GM12878 (cell line): ENCODE measurements at regions not wholly inside any gene's neighbourhood (a gene's known extent, or its start where the extent isn't known, plus 50 kb on each side); places are given as distances from the start of the nearest gene placed in this dataset.

Experiments used
- ATAC-seq: fragments of 200-7000 bp; cut with Tn5 transposase; 3 replicates; pipeline ENCODE4 v1.9.1; 2020; ENCODE audit warnings: mild to moderate bottlenecking, moderate library complexity
- BruUV-seq: library from RNA; stranded (reverse); fragments of 400-500 nt; replicated peaks from 2 replicates; lab custom pipeline; 2021; lab: Mats Ljungman, UMichigan
- CTCF ChIA-PET: fragments of 300-600 bp; sonication (Branson Sonifier 250); formaldehyde crosslinking; extraction: SDS; loops from one replicate; lab custom pipeline; 2021; ENCODE audit warnings: inconsistent platforms; lab: Yijun Ruan, JAX
- POLR2A ChIA-PET: fragments of 350-600 bp; formaldehyde crosslinking; extraction: SDS; loops from one replicate; lab custom pipeline; 2021; ENCODE audit warnings: inconsistent platforms; lab: Charles Lee
- RAD21 ChIA-PET: fragments of 300-600 bp; sonication (Branson Sonifier 250); formaldehyde crosslinking; loops from one replicate; lab custom pipeline; 2023; ENCODE audit warnings: antibody characterized with exemption; ENCODE audit not compliant: unreplicated experiment; lab: Charles Lee
- SMC1A ChIA-PET: fragments of 300-600 bp; sonication (Branson Sonifier 250); formaldehyde crosslinking; loops from one replicate; lab custom pipeline; 2023; ENCODE audit not compliant: unreplicated experiment, uncharacterized antibody; lab: Charles Lee
- DNase-seq: peaks from one replicate; pipeline ENCODE4 v3.0.0-alpha.2; 2011; ENCODE audit warnings: low read depth, low spot score
- FAIRE-seq: peaks from 3 replicates; lab custom pipeline; 2011; peaks lifted over from hg19 to GRCh38; lab: Jason Lieb, UNC
- H2AFZ ChIP-seq: 2 replicates; pipeline ENCODE4 v1.6.0; 2011; ENCODE audit warnings: low read depth, low read length, control low read depth; ENCODE audit not compliant: control insufficient read depth
- H3K27ac ChIP-seq: 2 replicates; pipeline ENCODE4 v1.5.1; 2011; ENCODE audit warnings: control low read depth; ENCODE audit not compliant: control insufficient read depth, insufficient read depth
- H3K27me3 ChIP-seq, 2 experiments: replicated peaks in 1 of 2; 2 replicates each; pipeline versions ENCODE4 v1.6.0 to v1.6.1; 2011; ENCODE audit warnings: low read length in 1 of 2; ENCODE audit not compliant: control insufficient read depth in 2 of 2, insufficient read depth in 2 of 2
- H3K36me3 ChIP-seq, 2 experiments: 2 replicates each; pipeline ENCODE4 v1.5.1; 2011; ENCODE audit warnings: low read length in 1 of 2; ENCODE audit not compliant: control insufficient read depth in 2 of 2, insufficient read depth in 2 of 2
- H3K4me1 ChIP-seq: 2 replicates; pipeline ENCODE4 v1.6.1; 2011; ENCODE audit warnings: mild to moderate bottlenecking, low read length, moderate library complexity, mixed read lengths; ENCODE audit not compliant: control insufficient read depth, insufficient read depth
- H3K4me2 ChIP-seq: 2 replicates; pipeline ENCODE4 v1.6.0; 2011; ENCODE audit warnings: control low read depth; ENCODE audit not compliant: control insufficient read depth, insufficient read depth
- H3K4me3 ChIP-seq: fragments of 200-600 bp; sonication (generic); 2 replicates; pipeline ENCODE4 v1.5.1; 2016
- H3K79me2 ChIP-seq: 2 replicates; pipeline ENCODE4 v1.6.0; 2011; ENCODE audit warnings: low read length; ENCODE audit not compliant: control insufficient read depth, insufficient read depth
- H3K9ac ChIP-seq: 2 replicates; pipeline ENCODE4 v1.8.0; 2011; ENCODE audit warnings: low read length, control low read depth, mixed read lengths; ENCODE audit not compliant: control insufficient read depth, insufficient read depth
- H3K9me3 ChIP-seq: replicated peaks from 3 replicates; pipeline ENCODE4 v1.5.1; 2011; ENCODE audit warnings: mild to moderate bottlenecking, low read length; ENCODE audit not compliant: control insufficient read depth, insufficient read depth
- H4K20me1 ChIP-seq: 2 replicates; pipeline ENCODE4 v1.6.0; 2011; ENCODE audit not compliant: control insufficient read depth, insufficient read depth
- CEBPZ ChIP-seq: fragments of 150-350 bp; IDR thresholded peaks from 2 replicates; pipeline ENCODE4 v1.6.1; 2016; ENCODE audit warnings: low read depth, low read length
- EED ChIP-seq: sonication (generic); IDR thresholded peaks from 2 replicates; pipeline ENCODE4 v1.6.1; 2016; ENCODE audit warnings: antibody characterized with exemption, low read depth
- FOXK2 ChIP-seq: fragments of 450-650 bp; IDR thresholded peaks from 2 replicates; pipeline ENCODE4 v1.6.1; 2017; ENCODE audit warnings: mild to moderate bottlenecking, moderate library complexity
- FOXM1 ChIP-seq: IDR thresholded peaks from 2 replicates; pipeline ENCODE4 v1.6.1; 2012; ENCODE audit warnings: low read depth, mild to moderate bottlenecking, inconsistent platforms, low read length, moderate library complexity
- IKZF1 ChIP-seq: fragments of 450-650 bp; conservative IDR thresholded peaks from 2 replicates; pipeline ENCODE4 v1.6.1; 2017; ENCODE audit warnings: antibody characterized with exemption, mild to moderate bottlenecking
- NBN ChIP-seq: fragments of 450-650 bp; IDR thresholded peaks from 2 replicates; pipeline ENCODE4 v1.6.1; 2016
- POLR2AphosphoS2 ChIP-seq: IDR thresholded peaks from 2 replicates; pipeline ENCODE4 v1.6.1; 2011; ENCODE audit warnings: low read depth, mild to moderate bottlenecking, low read length, improper control_type of control experiment, moderate library complexity
- POLR2AphosphoS5 ChIP-seq: IDR thresholded peaks from 2 replicates; pipeline ENCODE4 v1.6.1; 2011; ENCODE audit warnings: mild to moderate bottlenecking, low read length, inconsistent platforms
- SKIL ChIP-seq: fragments of 450-650 bp; IDR thresholded peaks from 2 replicates; pipeline ENCODE4 v1.6.1; 2017; ENCODE audit warnings: mild to moderate bottlenecking, low read depth, inconsistent platforms; ENCODE audit not compliant: poor library complexity, severe bottlenecking
- SMC3 ChIP-seq: IDR thresholded peaks from 2 replicates; pipeline ENCODE4 v1.6.1; 2011; ENCODE audit warnings: low read length, improper control_type of control experiment, borderline replicate concordance
- TAF1 ChIP-seq: IDR thresholded peaks from 2 replicates; pipeline ENCODE4 v1.6.1; 2011; ENCODE audit warnings: mild to moderate bottlenecking, low read depth, low read length, borderline replicate concordance
- ZBED1 ChIP-seq: IDR thresholded peaks from 2 replicates; pipeline ENCODE4 v1.6.1; 2016; ENCODE audit warnings: borderline replicate concordance
- ZNF207 ChIP-seq: fragments of 450-650 bp; IDR thresholded peaks from 2 replicates; pipeline ENCODE4 v1.6.1; 2014; ENCODE audit warnings: antibody characterized with exemption, mild to moderate bottlenecking, borderline replicate concordance
- ZNF217 ChIP-seq: fragments of 450-650 bp; IDR thresholded peaks from 2 replicates; pipeline ENCODE4 v1.6.1; 2017; ENCODE audit warnings: antibody characterized with exemption, mild to moderate bottlenecking
- ZZZ3 ChIP-seq: IDR thresholded peaks from 2 replicates; pipeline ENCODE4 v1.6.1; 2011; ENCODE audit warnings: low read depth; ENCODE audit not compliant: control insufficient read depth, insufficient read length
- in situ Hi-C: fragments of 300-500 bp; cut with MboI; formaldehyde crosslinking; loops from 9 replicates; pipeline ENCODE4 v1.14.3; 2018; ENCODE audit warnings: mixed read lengths
- intact Hi-C: fragments of 100-400 bp; cut with micrococcal nuclease; formaldehyde crosslinking; loops from one replicate; pipeline ENCODE4 v1.14.2; 2022; ENCODE audit not compliant: unreplicated experiment
- TF ChIP-seq, protein P1 (sequence below): fragments of 450-650 bp; IDR thresholded peaks from 2 replicates; pipeline ENCODE4 v1.6.1; 2016; ENCODE audit warnings: mild to moderate bottlenecking, moderate library complexity, borderline replicate concordance

DNA sequence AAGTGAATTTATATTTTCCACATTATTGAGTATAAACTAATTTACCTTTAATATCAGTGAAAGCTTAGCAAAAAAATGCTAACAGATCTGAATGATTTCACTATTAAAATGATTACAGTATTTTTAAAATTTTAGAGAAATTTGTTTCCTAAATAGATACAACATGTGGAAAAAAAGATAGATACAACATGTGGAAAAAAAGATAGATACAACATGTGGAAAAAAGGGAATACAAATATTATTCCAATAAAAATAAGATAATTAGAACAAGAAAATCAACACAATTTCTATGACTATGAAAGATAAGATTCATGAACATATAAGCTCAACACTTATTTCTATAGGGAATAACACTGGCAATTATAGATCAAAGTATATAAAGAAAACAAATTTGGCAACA lies 865.9 kb upstream of the VRK2 start:
- Histone ChIP-seq H3K4me3 (no peak overlapping the region), H3K27ac (no peak overlapping the region), H3K9me3 (no peaks in the 10 kb centered on the region), H3K4me1 (no peaks in the 10 kb centered on the region), H2AFZ (no peak overlapping the region), H3K9ac (no peak overlapping the region), H3K36me3 (no peaks in the 10 kb centered on the region), H4K20me1 (no peaks in the 10 kb centered on the region), H3K27me3 (no peaks in the 10 kb centered on the region), H3K79me2 (no peaks in the 10 kb centered on the region), H3K4me2 (no peak overlapping the region)
- ATAC-seq: no peak
- no TSS peak for BruUV-seq
- in situ Hi-C loops: no loop called here
- no peak for FAIRE-seq
- intact Hi-C loops: no loop called here
- RAD21 ChIA-PET: no interaction called here
- DNase-seq: no peak
- SMC1A ChIA-PET: interaction anchor here (1.2 kb wide), 1 partner anchor 78 kb away, joined by 5 read pairs; no protein-coding TSS in a partner anchor
- CTCF ChIA-PET: interaction anchor here (1.3 kb wide), 1 partner anchor 317 kb away, joined by 4 read pairs; no protein-coding TSS in a partner anchor
- POLR2A ChIA-PET: no interaction called here
- TF ChIP-seq TAF1: no peak
- TF ChIP-seq ZBED1: no peak
- no peak for TF ChIP-seq FOXM1
- TF ChIP-seq ZNF207: no peak
- no peak for TF ChIP-seq SKIL
- no peak for TF ChIP-seq FOXK2
- no peak for TF ChIP-seq NBN
- no peak for TF ChIP-seq CEBPZ
- TF ChIP-seq ZNF217: no peak
- no peak for TF ChIP-seq SMC3
- no peak for TF ChIP-seq IKZF1
- TF ChIP-seq POLR2AphosphoS5: no peak
- TF ChIP-seq EED: no peak
- no peak for TF ChIP-seq POLR2AphosphoS2
- TF ChIP-seq, protein P1, sequence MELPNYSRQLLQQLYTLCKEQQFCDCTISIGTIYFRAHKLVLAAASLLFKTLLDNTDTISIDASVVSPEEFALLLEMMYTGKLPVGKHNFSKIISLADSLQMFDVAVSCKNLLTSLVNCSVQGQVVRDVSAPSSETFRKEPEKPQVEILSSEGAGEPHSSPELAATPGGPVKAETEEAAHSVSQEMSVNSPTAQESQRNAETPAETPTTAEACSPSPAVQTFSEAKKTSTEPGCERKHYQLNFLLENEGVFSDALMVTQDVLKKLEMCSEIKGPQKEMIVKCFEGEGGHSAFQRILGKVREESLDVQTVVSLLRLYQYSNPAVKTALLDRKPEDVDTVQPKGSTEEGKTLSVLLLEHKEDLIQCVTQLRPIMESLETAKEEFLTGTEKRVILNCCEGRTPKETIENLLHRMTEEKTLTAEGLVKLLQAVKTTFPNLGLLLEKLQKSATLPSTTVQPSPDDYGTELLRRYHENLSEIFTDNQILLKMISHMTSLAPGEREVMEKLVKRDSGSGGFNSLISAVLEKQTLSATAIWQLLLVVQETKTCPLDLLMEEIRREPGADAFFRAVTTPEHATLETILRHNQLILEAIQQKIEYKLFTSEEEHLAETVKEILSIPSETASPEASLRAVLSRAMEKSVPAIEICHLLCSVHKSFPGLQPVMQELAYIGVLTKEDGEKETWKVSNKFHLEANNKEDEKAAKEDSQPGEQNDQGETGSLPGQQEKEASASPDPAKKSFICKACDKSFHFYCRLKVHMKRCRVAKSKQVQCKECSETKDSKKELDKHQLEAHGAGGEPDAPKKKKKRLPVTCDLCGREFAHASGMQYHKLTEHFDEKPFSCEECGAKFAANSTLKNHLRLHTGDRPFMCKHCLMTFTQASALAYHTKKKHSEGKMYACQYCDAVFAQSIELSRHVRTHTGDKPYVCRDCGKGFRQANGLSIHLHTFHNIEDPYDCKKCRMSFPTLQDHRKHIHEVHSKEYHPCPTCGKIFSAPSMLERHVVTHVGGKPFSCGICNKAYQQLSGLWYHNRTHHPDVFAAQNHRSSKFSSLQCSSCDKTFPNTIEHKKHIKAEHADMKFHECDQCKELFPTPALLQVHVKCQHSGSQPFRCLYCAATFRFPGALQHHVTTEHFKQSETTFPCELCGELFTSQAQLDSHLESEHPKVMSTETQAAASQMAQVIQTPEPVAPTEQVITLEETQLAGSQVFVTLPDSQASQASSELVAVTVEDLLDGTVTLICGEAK: no peak
- no peak for TF ChIP-seq ZZZ3
